SK-N-DZ (cell line): ENCODE measurements at regions not wholly inside any gene's neighbourhood (a gene's known extent, or its start where the extent isn't known, plus 50 kb on each side); places are given as distances from the start of the nearest gene placed in this dataset.
"Not testable (repeated sequence)": the region's sequence is repeated elsewhere in the genome, so short reads cannot be mapped to it uniquely, and the experiment has no call there.

ENCODE experiments used
- DNase-seq: peaks from one replicate; pipeline ENCODE4 v3.0.0-alpha.2; 2015; ENCODE audit warnings: low spot score

- DNase-seq, result no peak
Observed at GRCh38 chr21:15119486-15119885, 54.7 kb upstream of the NRIP1 start.

DNA sequence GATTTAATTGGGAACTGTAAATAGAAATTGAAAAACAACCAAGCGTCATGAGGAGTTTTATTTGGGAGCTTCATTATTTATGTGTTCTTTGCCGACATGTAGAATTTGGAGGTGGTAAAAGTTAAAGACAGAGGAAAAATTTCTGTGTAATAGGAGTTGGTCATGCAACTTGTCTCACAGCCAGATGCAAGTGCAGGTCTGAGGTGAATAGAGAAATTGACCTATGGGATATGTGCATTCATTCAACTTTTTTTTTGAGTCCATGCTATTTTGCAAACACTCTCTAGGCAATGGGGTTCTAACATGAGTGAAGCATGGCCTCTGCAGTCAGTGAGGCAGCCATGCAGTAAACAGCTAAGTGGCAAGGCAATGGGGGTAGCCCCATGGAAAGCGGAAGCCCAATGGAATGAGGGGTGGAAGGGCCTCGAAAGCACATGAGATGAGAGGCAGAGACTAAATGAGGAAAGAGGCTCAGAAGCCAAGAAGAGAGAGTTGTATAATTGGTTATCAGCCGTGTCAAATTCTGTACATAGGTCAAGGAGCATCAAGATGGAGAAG is 56.4 kb upstream of the NRIP1 start:
- DNase-seq, result no peak

DNA sequence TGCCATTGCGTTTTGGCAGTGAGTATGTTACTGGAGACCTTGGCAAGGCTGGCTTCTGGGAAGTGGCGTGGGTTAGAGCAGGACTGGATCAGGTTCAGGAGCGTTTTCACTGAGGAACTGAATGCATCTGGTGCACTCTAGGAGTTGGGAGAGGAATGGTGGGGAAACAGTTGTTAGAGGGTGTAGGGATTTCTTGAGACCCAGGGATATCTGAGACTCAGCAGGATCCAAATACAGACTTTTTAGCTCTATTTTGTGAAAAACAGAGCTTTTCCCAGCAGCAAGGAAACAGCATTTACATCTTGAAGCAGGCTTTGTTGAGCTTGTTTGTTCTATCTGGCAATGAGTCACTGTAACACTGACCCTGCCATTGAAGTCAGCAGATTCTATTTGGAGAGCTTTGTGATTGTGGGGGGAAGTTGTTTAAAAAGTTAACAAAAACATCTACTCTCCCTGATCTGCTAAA is 56.9 kb upstream of the NRIP1 start:
- DNase-seq, result no peak

DNA sequence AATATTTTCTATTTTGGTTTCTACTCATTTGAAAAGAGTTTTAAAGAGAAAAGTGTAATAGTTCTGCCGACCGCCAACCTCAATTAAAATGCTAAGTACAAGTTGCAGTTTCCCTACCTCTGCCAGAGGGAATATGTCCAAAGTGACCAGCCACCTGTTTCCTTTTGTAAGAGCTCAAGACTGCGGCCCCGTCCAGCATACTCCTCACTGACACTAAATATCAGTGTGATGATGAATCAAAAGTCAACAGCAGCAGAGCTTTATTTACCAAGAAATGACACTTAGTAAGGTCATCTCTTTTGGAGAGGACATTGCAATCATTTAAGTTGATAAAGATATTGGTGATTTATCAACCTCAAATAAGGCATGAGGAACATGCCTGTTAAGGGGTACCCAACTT is 57.4 kb upstream of the NRIP1 start:
- DNase-seq, result no peak

DNA sequence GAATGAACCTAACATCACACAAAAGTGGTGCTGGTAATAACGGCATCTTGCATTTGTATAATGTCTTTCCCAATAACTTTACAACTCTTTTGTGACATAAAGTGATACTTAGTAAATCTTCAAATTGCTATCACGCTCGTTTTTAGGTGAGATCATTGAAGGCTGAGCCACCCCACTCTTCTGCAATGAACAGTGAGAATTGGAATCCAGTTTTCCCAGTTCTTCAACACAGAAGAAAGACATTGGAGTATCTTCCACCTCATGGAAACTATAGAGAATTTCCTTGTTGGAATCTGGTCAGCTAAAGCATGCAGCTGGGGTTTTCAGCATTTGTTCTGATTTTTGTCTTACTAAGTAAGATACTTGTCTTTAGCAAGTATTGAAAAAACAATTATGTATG is 59.9 kb upstream of the NRIP1 start:
- no peak for DNase-seq

DNA sequence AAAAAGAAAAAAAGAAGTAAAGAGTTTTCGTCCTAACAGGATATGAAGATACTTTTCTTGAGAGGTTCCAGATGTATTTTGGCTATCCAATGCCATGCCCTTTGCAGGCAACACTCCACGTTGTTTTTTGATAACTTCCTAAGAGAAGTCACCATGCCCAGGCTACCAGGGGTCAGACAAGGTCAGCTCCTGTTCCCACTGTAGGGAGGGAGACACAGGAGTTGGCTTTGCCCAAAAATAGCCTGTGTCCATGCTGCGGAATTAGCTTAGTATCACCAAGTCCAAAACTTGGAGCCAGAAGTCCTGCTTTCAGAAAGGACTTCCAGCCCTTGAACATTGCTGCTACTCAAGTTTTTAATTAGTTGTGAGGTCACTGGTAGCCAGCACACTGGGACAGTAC is 62.1 kb upstream of the NRIP1 start:
- DNase-seq, result no peak

GRCh38 chr21:15127437-15127836 is 62.6 kb upstream of the NRIP1 start:
- no peak for DNase-seq

- no peak for DNase-seq
Observed at GRCh38 chr21:15128267-15128666, 63.5 kb upstream of the NRIP1 start.

DNA sequence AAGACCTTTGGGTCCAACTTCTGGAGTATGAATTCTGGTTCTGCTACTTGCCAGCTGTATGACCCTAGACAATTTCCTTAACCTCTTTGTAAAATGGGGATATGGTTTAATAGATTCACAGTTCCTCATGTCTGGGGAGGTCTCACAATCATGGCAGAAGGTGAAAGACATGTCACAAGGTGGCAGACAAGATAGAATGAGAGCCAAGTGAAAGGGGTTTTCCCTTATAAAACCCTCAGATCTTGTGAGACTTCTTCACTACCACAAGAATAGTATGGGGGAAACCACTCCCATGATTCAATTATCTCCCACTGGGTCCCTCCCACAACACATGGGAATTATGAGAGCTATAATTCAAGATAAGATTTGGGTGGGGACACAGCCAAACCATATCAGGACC is 63.9 kb upstream of the NRIP1 start:
- DNase-seq, result not testable (repeated sequence)

DNA sequence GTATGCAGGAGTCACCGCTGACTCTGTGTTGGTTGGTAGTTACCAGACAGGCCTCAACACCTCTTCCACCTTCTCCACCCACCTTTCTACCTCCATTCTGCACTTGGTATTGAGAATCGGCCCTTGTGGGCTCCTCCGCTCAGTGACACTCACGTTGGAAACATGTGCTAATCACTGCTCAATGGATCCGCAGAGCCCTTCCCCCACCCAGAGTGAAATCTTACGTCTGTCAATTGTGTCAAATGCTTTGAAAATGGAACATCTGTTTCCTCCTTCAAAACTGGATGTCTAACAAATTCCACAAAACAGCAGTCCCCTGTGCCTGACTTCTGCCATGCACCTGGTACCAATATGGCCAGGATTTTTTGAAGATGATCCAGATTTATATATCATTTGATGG is 65.5 kb upstream of the NRIP1 start:
- no peak for DNase-seq

DNA sequence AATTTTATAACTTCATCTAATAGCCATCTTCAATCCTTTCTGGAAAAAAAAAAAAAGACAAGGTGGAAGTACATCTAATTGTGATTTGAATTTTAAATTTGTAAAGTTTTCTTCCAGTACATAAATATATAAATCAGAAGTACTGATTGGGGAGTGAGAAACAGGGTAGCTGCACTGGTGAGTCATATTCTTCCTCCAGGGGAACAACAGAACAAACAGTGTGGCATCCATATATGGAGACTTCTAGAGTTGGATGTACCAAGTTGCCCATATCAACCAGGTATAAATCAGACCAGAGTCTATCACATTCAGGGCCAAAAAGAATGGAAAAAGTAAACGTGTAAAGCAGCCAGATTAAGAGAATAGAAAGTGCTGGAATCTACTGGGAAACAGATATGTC is 66.0 kb upstream of the NRIP1 start:
- no peak for DNase-seq

GRCh38 chr21:15132781-15133180 is 68.0 kb upstream of the NRIP1 start:
- no peak for DNase-seq

DNA sequence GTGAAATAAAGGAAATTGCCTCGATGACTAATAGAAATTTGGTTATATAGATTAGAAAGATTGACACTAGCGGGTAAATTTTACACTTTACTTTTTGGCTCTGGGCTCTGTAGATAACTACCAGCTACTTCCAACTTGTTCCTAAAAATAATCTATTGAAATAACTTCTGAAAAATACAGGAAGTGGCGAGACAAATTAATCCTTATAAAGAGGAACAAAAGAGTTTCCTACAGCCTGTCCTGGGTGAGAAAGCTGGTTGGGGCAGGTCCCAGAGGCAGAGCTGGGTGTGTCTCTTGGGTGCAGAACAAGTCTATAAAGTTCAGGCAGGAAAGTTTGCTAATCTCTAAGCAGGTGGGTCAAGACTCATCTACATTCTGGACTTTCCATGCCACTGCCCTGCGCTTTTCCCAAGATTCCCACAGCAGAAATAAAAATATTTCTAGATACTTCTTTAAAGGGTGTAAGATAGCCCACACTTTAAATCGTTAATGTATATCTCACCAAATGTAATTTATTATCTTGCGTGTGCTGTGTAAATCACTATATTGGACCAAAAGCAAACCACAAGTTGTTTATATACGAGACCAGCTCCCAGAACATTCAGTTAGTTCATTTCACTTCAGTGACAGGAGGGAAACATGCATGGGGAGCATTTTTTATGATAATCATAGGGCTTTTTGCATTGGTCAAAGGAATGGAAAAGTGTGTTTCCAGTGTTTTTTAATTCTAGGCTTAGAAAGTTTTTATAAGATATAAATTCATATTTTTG is 70.1 kb upstream of the NRIP1 start:
- no peak for DNase-seq

DNA sequence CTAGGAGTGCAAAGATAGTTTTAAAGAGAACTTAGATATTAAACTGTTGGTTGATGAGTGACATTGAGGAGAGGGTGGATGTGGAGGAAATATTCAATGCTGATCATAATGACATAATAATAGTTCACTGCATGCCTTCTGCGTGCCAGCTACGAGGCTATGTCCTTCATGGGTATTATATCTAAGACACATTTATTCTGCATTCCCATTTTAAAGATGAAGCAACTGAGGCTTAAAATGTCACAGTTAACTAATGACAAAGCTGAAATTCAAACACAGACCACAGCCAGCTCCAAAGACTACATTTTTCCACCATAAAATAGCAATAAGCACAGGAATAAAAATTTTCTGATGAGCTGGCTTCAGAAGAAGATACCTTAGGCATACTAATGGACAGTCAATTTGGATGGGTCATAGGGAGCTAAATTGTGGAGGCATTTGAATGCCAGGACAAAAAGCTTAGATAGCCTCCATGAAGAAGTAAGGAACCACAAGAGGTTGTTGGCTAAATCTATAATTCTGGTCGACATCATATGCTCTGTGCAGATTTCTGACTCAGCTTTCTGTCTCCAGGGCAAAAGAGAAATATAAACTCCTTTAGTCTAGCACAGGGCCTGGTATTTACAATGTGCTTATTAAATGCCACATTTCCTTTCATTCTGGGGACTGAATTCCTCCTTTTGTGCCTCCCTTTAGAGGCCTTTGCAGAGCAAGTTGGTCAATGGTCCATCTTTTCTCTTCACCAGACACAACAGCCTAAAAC is 71.2 kb upstream of the NRIP1 start:
- DNase-seq, result no peak

DNA sequence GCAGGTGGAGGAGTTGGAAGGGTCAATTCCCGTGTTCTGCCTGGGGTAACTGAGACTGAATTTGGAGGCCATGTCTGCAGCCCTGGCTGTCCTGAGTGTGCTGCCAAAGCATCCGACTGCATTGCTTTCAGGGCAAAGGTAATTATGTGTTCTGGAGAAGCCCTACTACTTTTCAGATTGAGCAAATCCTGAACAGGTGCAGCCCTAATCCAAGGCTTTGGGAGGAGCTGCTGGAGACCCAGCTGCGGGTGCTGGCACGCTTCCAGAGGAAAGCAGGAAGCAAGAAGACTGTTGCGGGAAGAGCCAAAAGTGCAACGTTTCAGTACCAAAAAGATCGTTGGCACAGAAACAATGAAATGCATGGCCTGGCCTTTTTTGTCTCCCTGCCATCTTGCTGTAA is 73.7 kb upstream of the NRIP1 start:
- no peak for DNase-seq

GRCh38 chr21:15139898-15140297 is 75.1 kb upstream of the NRIP1 start:
- DNase-seq, result no peak

DNA sequence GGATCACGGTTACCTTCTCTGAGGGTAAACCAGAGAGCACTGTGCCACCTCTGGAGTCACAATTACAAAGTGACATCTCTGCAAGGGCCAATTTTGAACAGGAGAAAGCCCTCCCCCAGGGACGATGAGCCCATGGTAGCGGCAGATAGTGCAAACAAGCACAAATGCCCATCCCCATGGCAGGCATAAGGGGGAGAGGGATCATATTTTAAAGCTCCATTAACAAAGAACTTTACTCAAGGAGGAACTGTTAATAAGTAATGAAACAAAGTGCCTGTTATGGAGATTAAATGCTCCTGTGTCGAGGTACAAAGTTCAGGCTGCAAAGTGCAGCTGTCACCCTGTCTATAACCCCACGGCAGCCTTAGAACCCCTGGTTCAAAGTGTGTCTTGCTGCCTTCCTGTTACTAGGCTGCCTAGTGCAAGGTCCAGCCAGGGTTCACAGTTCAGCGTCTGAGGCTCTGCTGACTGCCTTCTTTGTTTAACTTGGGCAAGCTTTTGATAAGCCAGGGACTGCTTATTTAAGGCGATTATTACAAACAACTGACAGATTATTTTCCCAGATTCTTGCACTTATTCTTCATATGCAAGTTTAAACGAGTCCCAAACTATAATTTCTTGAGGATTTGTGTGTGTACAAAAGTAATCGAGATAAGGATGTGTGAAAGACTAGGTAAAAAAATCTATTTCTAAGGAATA is 75.7 kb upstream of the NRIP1 start:
- DNase-seq, result no peak

- DNase-seq, result no peak
Observed at GRCh38 chr21:15141261-15141970, 76.6 kb upstream of the NRIP1 start.

DNA sequence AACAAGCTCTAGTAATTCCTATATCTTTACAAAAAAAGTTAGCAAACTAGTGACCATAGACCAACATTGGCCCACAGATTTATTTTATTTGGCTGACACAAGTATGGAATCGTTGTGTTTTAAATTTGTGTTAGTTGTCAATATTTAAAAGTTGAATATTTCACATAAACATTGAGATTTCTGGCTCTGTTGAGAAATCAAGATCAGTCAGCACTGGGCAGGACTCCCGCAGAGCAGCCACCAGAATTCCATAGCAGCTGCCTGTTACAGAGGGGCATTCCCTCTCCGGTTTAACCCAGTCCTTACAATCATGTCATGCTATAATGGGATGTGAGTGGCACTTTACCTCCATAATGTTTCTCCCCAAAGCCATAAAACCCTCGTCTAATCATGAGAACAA is 79.2 kb upstream of the NRIP1 start:
- no peak for DNase-seq

- DNase-seq, result no peak
Observed at GRCh38 chr21:15148437-15148836, 83.6 kb upstream of the NRIP1 start.

DNA sequence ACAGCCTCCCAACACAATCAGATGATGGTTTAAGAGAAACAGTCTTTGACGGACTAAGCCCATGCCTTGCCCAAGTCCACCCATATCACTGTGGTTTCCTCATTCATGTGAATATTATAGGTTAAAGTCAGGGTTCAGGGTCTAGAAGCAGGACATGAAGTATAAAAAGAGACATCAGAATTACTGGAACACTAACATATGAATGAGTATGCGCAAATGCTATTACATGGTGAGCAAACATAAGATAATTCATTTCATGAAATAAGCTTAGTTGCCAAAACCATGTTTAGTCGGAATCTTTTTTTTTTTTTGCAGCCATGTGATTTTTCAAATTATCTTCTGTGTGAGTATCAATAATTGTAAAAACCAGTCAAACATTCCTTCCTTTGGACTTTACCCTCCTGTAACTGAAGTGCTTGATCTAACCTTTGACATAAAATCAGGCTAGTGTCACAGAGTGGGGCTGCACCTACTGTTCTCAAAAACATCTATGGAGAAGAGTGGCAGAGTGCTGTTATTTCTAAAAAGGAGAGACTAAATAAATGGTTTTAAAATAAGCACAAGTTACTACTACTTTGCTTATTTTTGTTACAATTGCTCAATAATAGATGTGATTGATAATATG is 84.9 kb upstream of the NRIP1 start:
- DNase-seq, result no peak
